Neuron (in vitro differentiated cells): ENCODE measurements at regions not wholly inside any gene's neighbourhood (a gene's known extent, or its start where the extent isn't known, plus 50 kb on each side); places are given as distances from the start of the nearest gene placed in this dataset.

Source experiments
- H2AFZ ChIP-seq: one replicate; pipeline ENCODE4 v1.6.1; 2013; ENCODE audit warnings: low read depth, mild to moderate bottlenecking, inconsistent platforms, low read length, moderate library complexity
- H3K27me3 ChIP-seq: one replicate; pipeline ENCODE4 v1.6.1; 2013; ENCODE audit warnings: low read length; ENCODE audit not compliant: insufficient read depth
- H3K36me3 ChIP-seq: one replicate; pipeline ENCODE4 v1.6.1; 2013; ENCODE audit warnings: low read length; ENCODE audit not compliant: insufficient read depth
- H3K4me1 ChIP-seq: one replicate; pipeline ENCODE4 v1.6.1; 2013; ENCODE audit warnings: low read length; ENCODE audit not compliant: insufficient read depth
- H3K4me3 ChIP-seq: 2 replicates; pipeline ENCODE4 v1.5.1; 2013; ENCODE audit warnings: mild to moderate bottlenecking, low read length, moderate library complexity
- H3K9me3 ChIP-seq: one replicate; pipeline ENCODE4 v1.6.1; 2013; ENCODE audit warnings: low read length

- no peaks in the 10 kb centered on the region for H3K36me3 ChIP-seq
- no peaks in the 10 kb centered on the region for H3K27me3 ChIP-seq
- no peak overlapping the region for H2AFZ ChIP-seq
- H3K9me3 ChIP-seq = no peaks in the 10 kb centered on the region
- no peaks in the 10 kb centered on the region for H3K4me1 ChIP-seq
- H3K4me3 ChIP-seq = no peak overlapping the region
These were observed 475.6 kb upstream of the B3GALT2 start for GRCh38 chr1:193662030-193662429.

- Histone ChIP-seq H2AFZ (no peak overlapping the region), H3K27me3 (no peaks in the 10 kb centered on the region), H3K4me3 (no peak overlapping the region), H3K4me1 (no peaks in the 10 kb centered on the region), H3K9me3 (no peaks in the 10 kb centered on the region), H3K36me3 (no peaks in the 10 kb centered on the region)
These were observed 475.0 kb upstream of the B3GALT2 start for GRCh38 chr1:193661385-193661784.

- Histone ChIP-seq H2AFZ (no peak overlapping the region), H3K27me3 (no peaks in the 10 kb centered on the region), H3K9me3 (no peaks in the 10 kb centered on the region), H3K4me1 (no peaks in the 10 kb centered on the region), H3K36me3 (no peaks in the 10 kb centered on the region), H3K4me3 (no peak overlapping the region)
These were observed 474.0 kb upstream of the B3GALT2 start for GRCh38 chr1:193660428-193660827.

GRCh38 chr1:193658691-193659090 is 472.3 kb upstream of the B3GALT2 start:
- Histone ChIP-seq H3K27me3 (no peaks in the 10 kb centered on the region), H3K9me3 (no peaks in the 10 kb centered on the region), H2AFZ (no peak overlapping the region), H3K4me1 (no peaks in the 10 kb centered on the region), H3K4me3 (no peak overlapping the region), H3K36me3 (no peaks in the 10 kb centered on the region)

GRCh38 chr1:193658081-193658480 is 471.7 kb upstream of the B3GALT2 start:
- H3K27me3 ChIP-seq = no peaks in the 10 kb centered on the region
- no peak overlapping the region for H2AFZ ChIP-seq
- H3K9me3 ChIP-seq = no peaks in the 10 kb centered on the region
- H3K36me3 ChIP-seq = no peaks in the 10 kb centered on the region
- no peak overlapping the region for H3K4me3 ChIP-seq
- no peaks in the 10 kb centered on the region for H3K4me1 ChIP-seq

GRCh38 chr1:193657552-193657951 is 471.1 kb upstream of the B3GALT2 start:
- Histone ChIP-seq H3K4me3 (no peak overlapping the region), H3K4me1 (no peaks in the 10 kb centered on the region), H3K27me3 (no peaks in the 10 kb centered on the region), H3K36me3 (no peaks in the 10 kb centered on the region), H3K9me3 (no peaks in the 10 kb centered on the region), H2AFZ (no peak overlapping the region)

GRCh38 chr1:193656841-193657240 is 470.4 kb upstream of the B3GALT2 start:
- H2AFZ ChIP-seq = no peak overlapping the region
- H3K36me3 ChIP-seq = no peaks in the 10 kb centered on the region
- no peaks in the 10 kb centered on the region for H3K27me3 ChIP-seq
- H3K4me3 ChIP-seq = no peak overlapping the region
- no peaks in the 10 kb centered on the region for H3K4me1 ChIP-seq
- no peaks in the 10 kb centered on the region for H3K9me3 ChIP-seq

- Histone ChIP-seq H3K4me3 (no peak overlapping the region), H2AFZ (no peak overlapping the region), H3K27me3 (no peaks in the 10 kb centered on the region), H3K4me1 (no peaks in the 10 kb centered on the region), H3K9me3 (no peaks in the 10 kb centered on the region), H3K36me3 (no peaks in the 10 kb centered on the region)
These were observed 468.7 kb upstream of the B3GALT2 start for GRCh38 chr1:193654951-193655735.

- Histone ChIP-seq H3K4me3 (no peak overlapping the region), H3K9me3 (no peaks in the 10 kb centered on the region), H3K4me1 (no peaks in the 10 kb centered on the region), H3K27me3 (no peaks in the 10 kb centered on the region), H2AFZ (no peak overlapping the region), H3K36me3 (no peaks in the 10 kb centered on the region)
These were observed 463.2 kb upstream of the B3GALT2 start for GRCh38 chr1:193649587-193649986.

- Histone ChIP-seq H3K9me3 (no peaks in the 10 kb centered on the region), H2AFZ (no peak overlapping the region), H3K4me1 (peaks cover 4% of the 10 kb centered on the region), H3K36me3 (no peaks in the 10 kb centered on the region), H3K27me3 (no peaks in the 10 kb centered on the region), H3K4me3 (no peak overlapping the region)
These were observed 448.5 kb upstream of the B3GALT2 start for GRCh38 chr1:193634876-193635275.

GRCh38 chr1:193634470-193634869 is 448.1 kb upstream of the B3GALT2 start:
- Histone ChIP-seq H2AFZ (no peak overlapping the region), H3K36me3 (no peaks in the 10 kb centered on the region), H3K4me3 (no peak overlapping the region), H3K27me3 (no peaks in the 10 kb centered on the region), H3K9me3 (no peaks in the 10 kb centered on the region), H3K4me1 (peaks cover 8% of the 10 kb centered on the region)

GRCh38 chr1:193633991-193634390 is 447.6 kb upstream of the B3GALT2 start:
- Histone ChIP-seq H2AFZ (no peak overlapping the region), H3K4me3 (no peak overlapping the region), H3K27me3 (no peaks in the 10 kb centered on the region), H3K4me1 (peaks cover 8% of the 10 kb centered on the region), H3K36me3 (no peaks in the 10 kb centered on the region), H3K9me3 (no peaks in the 10 kb centered on the region)

- Histone ChIP-seq H3K36me3 (no peaks in the 10 kb centered on the region), H3K4me3 (no peak overlapping the region), H3K4me1 (peaks cover 8% of the 10 kb centered on the region), H3K27me3 (no peaks in the 10 kb centered on the region), H3K9me3 (no peaks in the 10 kb centered on the region), H2AFZ (no peak overlapping the region)
These were observed 446.7 kb upstream of the B3GALT2 start for GRCh38 chr1:193633093-193633492.

GRCh38 chr1:193631306-193631705 is 444.9 kb upstream of the B3GALT2 start:
- H2AFZ ChIP-seq = no peak overlapping the region
- no peaks in the 10 kb centered on the region for H3K9me3 ChIP-seq
- no peak overlapping the region for H3K4me3 ChIP-seq
- peaks cover 11% of the 10 kb centered on the region for H3K4me1 ChIP-seq
- no peaks in the 10 kb centered on the region for H3K27me3 ChIP-seq
- no peaks in the 10 kb centered on the region for H3K36me3 ChIP-seq
